GM23338 (cell line): ENCODE measurements at regions not wholly inside any gene's neighbourhood (a gene's known extent, or its start where the extent isn't known, plus 50 kb on each side); places are given as distances from the start of the nearest gene placed in this dataset.

Source experiments
- ATAC-seq: fragments of 200-7000 bp; cut with Tn5 transposase; 3 replicates; pipeline ENCODE4 v1.9.1; 2020
- DNase-seq: peaks from one replicate; pipeline ENCODE4 v3.0.0-alpha.2; 2015; ENCODE audit warnings: low spot score
- H2AFZ ChIP-seq: fragments of 200-600 bp; sonication (generic); 2 replicates; pipeline ENCODE4 v1.8.0; 2016; ENCODE audit warnings: antibody characterized with exemption, mild to moderate bottlenecking, moderate library complexity
- H3F3A ChIP-seq: fragments of 200-600 bp; sonication (generic); replicated peaks from 2 replicates; pipeline ENCODE4 v1.8.0; 2017; ENCODE audit warnings: antibody characterized with exemption, mixed run types, low read depth
- H3K27ac ChIP-seq: fragments of 200-600 bp; sonication (generic); 2 replicates; pipeline ENCODE4 v1.6.1; 2016; ENCODE audit warnings: low read depth
- H3K27me3 ChIP-seq: fragments of 200-600 bp; sonication (generic); 2 replicates; pipeline ENCODE4 v1.8.0; 2016; ENCODE audit warnings: mild to moderate bottlenecking, mixed run types, moderate library complexity; ENCODE audit not compliant: insufficient read depth
- H3K36me3 ChIP-seq: fragments of 200-600 bp; sonication (generic); 2 replicates; pipeline ENCODE4 v1.8.0; 2016; ENCODE audit warnings: mild to moderate bottlenecking; ENCODE audit not compliant: insufficient read depth
- H3K4me1 ChIP-seq: fragments of 200-600 bp; sonication (generic); 2 replicates; pipeline ENCODE4 v1.8.0; 2016; ENCODE audit warnings: mild to moderate bottlenecking, moderate library complexity; ENCODE audit not compliant: insufficient read depth
- H3K4me2 ChIP-seq: fragments of 200-600 bp; sonication (generic); 2 replicates; pipeline ENCODE4 v1.7.1; 2017; ENCODE audit warnings: mixed run types
- H3K4me3 ChIP-seq: fragments of 200-600 bp; sonication (generic); 2 replicates; pipeline ENCODE4 v1.6.1; 2016; ENCODE audit warnings: mixed run types
- H3K79me2 ChIP-seq: fragments of 200-600 bp; sonication (generic); replicated peaks from 2 replicates; pipeline ENCODE4 v1.8.0; 2017; ENCODE audit warnings: mild to moderate bottlenecking; ENCODE audit not compliant: insufficient read depth
- H3K9me2 ChIP-seq: fragments of 200-600 bp; sonication (generic); 2 replicates; pipeline ENCODE4 v1.8.0; 2017; ENCODE audit not compliant: insufficient read depth
- H4K20me1 ChIP-seq: fragments of 200-600 bp; sonication (generic); replicated peaks from 2 replicates; pipeline ENCODE4 v1.8.0; 2017; ENCODE audit warnings: mild to moderate bottlenecking; ENCODE audit not compliant: insufficient read depth
- H3K27ac Mint-ChIP-seq: 2 replicates; pipeline ENCODE4 v1.8.0; 2020; ENCODE audit warnings: inconsistent platforms, mild to moderate bottlenecking, moderate library complexity, mixed read lengths
- H3K27me3 Mint-ChIP-seq: 3 replicates; pipeline ENCODE4 v1.8.0; 2022; ENCODE audit warnings: low read depth, mild to moderate bottlenecking, moderate library complexity, mixed read lengths, inconsistent platforms; ENCODE audit not compliant: insufficient read depth, poor library complexity
- H3K36me3 Mint-ChIP-seq: 3 replicates; pipeline ENCODE4 v1.8.0; 2021; ENCODE audit warnings: low read depth, mild to moderate bottlenecking, inconsistent platforms, moderate library complexity, mixed read lengths
- H3K4me1 Mint-ChIP-seq: 3 replicates; pipeline ENCODE4 v1.8.0; 2020; ENCODE audit warnings: mild to moderate bottlenecking, inconsistent platforms, mixed read lengths
- H3K4me3 Mint-ChIP-seq: 3 replicates; pipeline ENCODE4 v1.8.0; 2021; ENCODE audit warnings: moderate library complexity, mild to moderate bottlenecking, inconsistent platforms, mixed read lengths
- H3K9me3 Mint-ChIP-seq: 3 replicates; pipeline ENCODE4 v1.8.0; 2020; ENCODE audit warnings: moderate library complexity, mild to moderate bottlenecking, inconsistent platforms, mixed read lengths
- CREB1 ChIP-seq: fragments of 250-450 bp; sonication (Bioruptor Pico); IDR thresholded peaks from 2 replicates; pipeline ENCODE4 v1.5.0; 2020; ENCODE audit warnings: low read depth, mild to moderate bottlenecking, moderate library complexity
- ETS1 ChIP-seq: IDR thresholded peaks from 2 replicates; pipeline ENCODE4 v1.6.1; 2016; ENCODE audit warnings: antibody characterized with exemption
- EZH2 ChIP-seq: fragments of 200-600 bp; sonication (generic); IDR thresholded peaks from one replicate; pipeline ENCODE4 v1.8.0; 2017; ENCODE audit warnings: antibody characterized with exemption, mild to moderate bottlenecking, low read depth; ENCODE audit not compliant: unreplicated experiment
- EZH2phosphoT487 ChIP-seq: fragments of 200-600 bp; sonication (generic); IDR thresholded peaks from one replicate; pipeline ENCODE4 v1.8.1; 2018; ENCODE audit warnings: antibody characterized with exemption; ENCODE audit not compliant: unreplicated experiment
- JUNB ChIP-seq: IDR thresholded peaks from one replicate; pipeline ENCODE4 v1.6.1; 2016; ENCODE audit warnings: antibody characterized with exemption; ENCODE audit not compliant: unreplicated experiment
- POLR2AphosphoS5 ChIP-seq: IDR thresholded peaks from 2 replicates; pipeline ENCODE4 v1.6.1; 2016; ENCODE audit warnings: antibody characterized with exemption, low read depth
- REST ChIP-seq: IDR thresholded peaks from one replicate; pipeline ENCODE4 v1.6.1; 2018; ENCODE audit warnings: antibody characterized with exemption; ENCODE audit not compliant: unreplicated experiment
- STAT1 ChIP-seq: IDR thresholded peaks from one replicate; pipeline ENCODE4 v1.6.1; 2016; ENCODE audit warnings: antibody characterized with exemption; ENCODE audit not compliant: unreplicated experiment
- ZNF114 ChIP-seq: fragments of 250-450 bp; sonication (Bioruptor Pico); IDR thresholded peaks from 2 replicates; pipeline ENCODE4 v1.5.0; 2020; ENCODE audit warnings: mild to moderate bottlenecking, moderate library complexity
- ZNF331 ChIP-seq: fragments of 250-450 bp; sonication (Bioruptor Pico); IDR thresholded peaks from 2 replicates; pipeline ENCODE4 v1.5.0; 2020; ENCODE audit warnings: low read depth, mild to moderate bottlenecking, moderate library complexity
- ZNF462 ChIP-seq: fragments of 250-450 bp; sonication (Bioruptor Pico); IDR thresholded peaks from 2 replicates; pipeline ENCODE4 v1.5.0; 2020; ENCODE audit warnings: mild to moderate bottlenecking, moderate library complexity

- no peak overlapping the region for H3K27ac ChIP-seq
- H3K4me1 ChIP-seq, result no peaks in the 10 kb centered on the region
- no peak overlapping the region for H3K4me2 ChIP-seq
- H3K27me3 Mint-ChIP-seq, result no peaks in the 10 kb centered on the region
- H3K36me3 Mint-ChIP-seq, result no peaks in the 10 kb centered on the region
- DNase-seq (no peak), ATAC-seq (no peak)
- TF ChIP-seq EZH2phosphoT487, result no peak
- TF ChIP-seq STAT1, result no peak
- no peak for TF ChIP-seq ZNF462
- no peak for TF ChIP-seq JUNB
- TF ChIP-seq EZH2, result no peak
- TF ChIP-seq ZNF114, result no peak
- TF ChIP-seq CREB1, result no peak
- H3K4me3 ChIP-seq, result no peak overlapping the region
- no peaks in the 10 kb centered on the region for H3K9me3 Mint-ChIP-seq
- no peak overlapping the region for H2AFZ ChIP-seq
- no peak overlapping the region for H3K4me3 Mint-ChIP-seq
- no peaks in the 10 kb centered on the region for H3K4me1 Mint-ChIP-seq
- no peaks in the 10 kb centered on the region for H3K79me2 ChIP-seq
- 0 out of 2 replicates have a peak, but pooled peaks cover 7% of the 10 kb centered on the region for H3K9me2 ChIP-seq
- no peaks in the 10 kb centered on the region for H4K20me1 ChIP-seq
- no peaks in the 10 kb centered on the region for H3K36me3 ChIP-seq
- H3F3A ChIP-seq, result no peaks in the 10 kb centered on the region
- no peak overlapping the region for H3K27ac Mint-ChIP-seq
- H3K27me3 ChIP-seq, result no peaks in the 10 kb centered on the region
These were observed 151.1 kb upstream of the CHORDC1 start for GRCh38 chr11:90373971-90374370.

GRCh38 chr11:90364527-90364926 is 141.7 kb upstream of the CHORDC1 start:
- Histone ChIP-seq H3K27me3 (no peaks in the 10 kb centered on the region), H3F3A (no peaks in the 10 kb centered on the region), H3K79me2 (no peaks in the 10 kb centered on the region), H4K20me1 (no peaks in the 10 kb centered on the region), H3K9me2 (no peaks in the 10 kb centered on the region), H3K4me3 (no peak overlapping the region), H2AFZ (no peak overlapping the region), H3K4me2 (no peak overlapping the region), H3K4me1 (peaks cover 4% of the 10 kb centered on the region; the same call in 1 of the 2 replicates), H3K27ac (no peak overlapping the region), H3K36me3 (no peaks in the 10 kb centered on the region)
- Mint-ChIP-seq H3K4me1 (peaks cover 7% of the 10 kb centered on the region), H3K36me3 (no peaks in the 10 kb centered on the region), H3K9me3 (no peaks in the 10 kb centered on the region), H3K4me3 (no peak overlapping the region), H3K27me3 (no peaks in the 10 kb centered on the region), H3K27ac (no peak overlapping the region)
- DNase-seq (no peak), ATAC-seq (no peak)
- TF ChIP-seq ZNF114 (no peak), STAT1 (no peak), CREB1 (no peak), JUNB (no peak), ETS1 (no peak), ZNF331 (no peak), POLR2AphosphoS5 (no peak), EZH2phosphoT487 (no peak), EZH2 (no peak), REST (no peak)
